ENCODE measurements at regions not wholly inside any gene's neighbourhood (a gene's known extent, or its start where the extent isn't known, plus 50 kb on each side); places are given as distances from the start of the nearest gene placed in this dataset.

- Histone ChIP-seq H3K27me3 (ENCODE audit: control insufficient read depth in 2 of 2, insufficient read depth in 2 of 2, low read length in 2 of 2) (no peaks in the 10 kb centered on the region), H3K4me3 (replicated peaks in 1 of 3; ENCODE audit: insufficient read depth in 1 of 3, low read depth in 1 of 3, low read length in 3 of 3) (no peak overlapping the region), H3K79me2 (ENCODE audit: control insufficient read depth, insufficient read depth, low read length) (no peaks in the 10 kb centered on the region), H3K4me1 (ENCODE audit: control insufficient read depth, extremely low read depth, insufficient read depth, low read length) (peaks cover 5% of the 10 kb centered on the region), H3K9ac (replicated peaks; ENCODE audit: extremely low read depth, insufficient read depth, low read length) (no peak overlapping the region), H3K36me3 (ENCODE audit: control insufficient read depth in 2 of 2, extremely low read depth in 1 of 2, insufficient read depth in 2 of 2, low read length in 2 of 2) (no peaks in the 10 kb centered on the region), H3K9me3 (replicated peaks; ENCODE audit: control insufficient read depth, insufficient read depth, low read length) (no peaks in the 10 kb centered on the region), H3K4me2 (ENCODE audit: insufficient read depth, low read length) (no peak overlapping the region), H3K9me1 (replicated peaks; ENCODE audit: control insufficient read depth, extremely low read depth, insufficient read depth, low read length) (no peaks in the 10 kb centered on the region), H4K20me1 (replicated peaks; ENCODE audit: control insufficient read depth, extremely low read depth, insufficient read depth, low read length) (no peaks in the 10 kb centered on the region), H3K27ac (ENCODE audit: insufficient read depth, low read depth, low read length) (no peak overlapping the region), H2AFZ (ENCODE audit: low read depth, low read length) (no peak overlapping the region)
- dilution Hi-C loops (cut with MboI; ENCODE audit: extremely low pct_ligation_motif_present, low sequenced_read_pairs), result no loop called here
- FAIRE-seq (no peak), DNase-seq (ENCODE audit: low read depth, low spot score) (no peak)
- CTCF ChIA-PET, result interaction anchor here (1.2 kb wide), 1 partner anchor 10 kb away, joined by 3 read pairs; no protein-coding TSS in a partner anchor
- no TSS peak for BruUV-seq (replicated peaks)
- intact Hi-C loops (cut with micrococcal nuclease), result no loop called here
- TF ChIP-seq POLR2AphosphoS5 (IDR thresholded peaks at IDR 0.05; ENCODE audit: insufficient read depth, low read depth, low read length), result no peak
- no peak for TF ChIP-seq FOS (IDR thresholded peaks at IDR 0.05; ENCODE audit: borderline replicate concordance, insufficient read depth, low read length)
- no peak for TF ChIP-seq POLR2A (IDR thresholded peaks at IDR 0.05; ENCODE audit: low read depth, low read length)
- TF ChIP-seq GATA2 (IDR thresholded peaks at IDR 0.05; ENCODE audit: insufficient read depth, insufficient read length, low read depth, low read length), result no peak
- TF ChIP-seq JUN (IDR thresholded peaks at IDR 0.05; ENCODE audit: borderline replicate concordance, insufficient read depth, insufficient read length, low read depth), result no peak
- no peak for TF ChIP-seq EZH2 (IDR thresholded peaks at IDR 0.05; ENCODE audit: borderline replicate concordance, low read depth, low read length, severe bottlenecking)
- no peak for TF ChIP-seq MYC (IDR thresholded peaks at IDR 0.05; ENCODE audit: low read depth, low read length)
- TF ChIP-seq MAX (IDR thresholded peaks at IDR 0.05; ENCODE audit: insufficient read depth, insufficient read length), result no peak
- TF ChIP-seq CTCF (IDR thresholded peaks at IDR 0.05; ENCODE audit: extremely low read depth in 1 of 2, insufficient read depth in 1 of 2, low read depth in 1 of 2, low read length in 2 of 2), result no peak
- POLR2A ChIA-PET, result no interaction called here
Measured at GRCh38 chr4:41334182-41334581, 77.5 kb downstream of the UCHL1 start.

Data from endothelial cell of umbilical vein (primary cell).